ENCODE measurements at regions not wholly inside any gene's neighbourhood (a gene's known extent, or its start where the extent isn't known, plus 50 kb on each side); places are given as distances from the start of the nearest gene placed in this dataset.

- no peaks in the 10 kb centered on the region for H3K4me1 ChIP-seq
- H3K27me3 ChIP-seq (ENCODE audit: low read depth), result no peaks in the 10 kb centered on the region
- DNase-seq, result no peak
- no peaks in the 10 kb centered on the region for H3K36me3 ChIP-seq
- H3K4me3 ChIP-seq, result no peak overlapping the region
- H3K9me3 ChIP-seq (replicated peaks), result no peaks in the 10 kb centered on the region
- TF ChIP-seq CTCF (IDR thresholded peaks at IDR 0.05; ENCODE audit: borderline replicate concordance), result no peak
- H3K27ac ChIP-seq (replicated peaks), result no peak overlapping the region
- intact Hi-C loops (cut with micrococcal nuclease), result no loop called here
Measured at GRCh38 chr4:120139392-120139791, 72.7 kb upstream of the MAD2L1 start.

GRCh38 chr4:120132935-120133334 lies 66.3 kb upstream of the MAD2L1 start:
- Histone ChIP-seq H3K27me3 (ENCODE audit: low read depth) (no peaks in the 10 kb centered on the region), H3K36me3 (no peaks in the 10 kb centered on the region), H3K4me3 (no peak overlapping the region), H3K9me3 (replicated peaks) (no peaks in the 10 kb centered on the region), H3K4me1 (no peaks in the 10 kb centered on the region), H3K27ac (replicated peaks) (no peak overlapping the region)
- no peak for DNase-seq
- TF ChIP-seq CTCF (IDR thresholded peaks at IDR 0.05; ENCODE audit: borderline replicate concordance), result no peak
- intact Hi-C loops (cut with micrococcal nuclease), result no loop called here

- Histone ChIP-seq H3K9me3 (replicated peaks) (no peaks in the 10 kb centered on the region), H3K36me3 (no peaks in the 10 kb centered on the region), H3K4me3 (no peak overlapping the region), H3K4me1 (no peaks in the 10 kb centered on the region), H3K27me3 (ENCODE audit: low read depth) (no peaks in the 10 kb centered on the region), H3K27ac (replicated peaks) (no peak overlapping the region)
- TF ChIP-seq CTCF (IDR thresholded peaks at IDR 0.05; ENCODE audit: borderline replicate concordance), result no peak
- no peak for DNase-seq
- intact Hi-C loops (cut with micrococcal nuclease), result no loop called here
Measured at GRCh38 chr4:120130786-120131185, 64.1 kb upstream of the MAD2L1 start.

All from left ventricle myocardium inferior (tissue), 1 donor.